ENCODE measurements at regions not wholly inside any gene's neighbourhood (a gene's known extent, or its start where the extent isn't known, plus 50 kb on each side); places are given as distances from the start of the nearest gene placed in this dataset.

DNA sequence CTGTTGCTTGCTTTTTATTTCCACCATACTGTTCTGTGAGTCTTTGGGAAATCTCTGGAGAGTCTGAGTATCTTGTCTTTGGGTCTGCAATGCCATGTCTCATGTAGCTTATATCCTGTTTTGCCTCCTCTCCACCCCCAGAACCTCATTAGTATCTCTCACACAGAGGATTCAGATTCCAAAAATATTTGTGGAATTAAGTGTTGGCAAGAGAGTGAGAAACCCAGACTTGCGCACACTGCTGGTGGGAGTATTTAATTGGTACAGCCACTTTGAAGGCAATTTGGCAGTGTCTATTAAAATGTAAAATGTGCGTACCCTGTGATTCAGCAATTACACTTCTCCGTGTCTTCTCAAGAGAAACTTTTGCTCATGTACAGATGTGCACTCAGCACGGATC lies 68.6 kb downstream of the ZNF621 start:
- Histone ChIP-seq H3K27ac (no peak overlapping the region), H3K36me3 (no peaks in the 10 kb centered on the region), H3K4me3 (ENCODE audit: low read depth, low read length) (no peak overlapping the region), H3K9me3 (ENCODE audit: severe bottlenecking) (no peaks in the 10 kb centered on the region), H3K27me3 (ENCODE audit: insufficient read depth, low read depth, severe bottlenecking) (no peaks in the 10 kb centered on the region)
- no peak for DNase-seq
- TF ChIP-seq, protein P1, sequence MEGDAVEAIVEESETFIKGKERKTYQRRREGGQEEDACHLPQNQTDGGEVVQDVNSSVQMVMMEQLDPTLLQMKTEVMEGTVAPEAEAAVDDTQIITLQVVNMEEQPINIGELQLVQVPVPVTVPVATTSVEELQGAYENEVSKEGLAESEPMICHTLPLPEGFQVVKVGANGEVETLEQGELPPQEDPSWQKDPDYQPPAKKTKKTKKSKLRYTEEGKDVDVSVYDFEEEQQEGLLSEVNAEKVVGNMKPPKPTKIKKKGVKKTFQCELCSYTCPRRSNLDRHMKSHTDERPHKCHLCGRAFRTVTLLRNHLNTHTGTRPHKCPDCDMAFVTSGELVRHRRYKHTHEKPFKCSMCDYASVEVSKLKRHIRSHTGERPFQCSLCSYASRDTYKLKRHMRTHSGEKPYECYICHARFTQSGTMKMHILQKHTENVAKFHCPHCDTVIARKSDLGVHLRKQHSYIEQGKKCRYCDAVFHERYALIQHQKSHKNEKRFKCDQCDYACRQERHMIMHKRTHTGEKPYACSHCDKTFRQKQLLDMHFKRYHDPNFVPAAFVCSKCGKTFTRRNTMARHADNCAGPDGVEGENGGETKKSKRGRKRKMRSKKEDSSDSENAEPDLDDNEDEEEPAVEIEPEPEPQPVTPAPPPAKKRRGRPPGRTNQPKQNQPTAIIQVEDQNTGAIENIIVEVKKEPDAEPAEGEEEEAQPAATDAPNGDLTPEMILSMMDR (IDR thresholded peaks at IDR 0.05; ENCODE audit: low read depth, low read length): no peak

DNA sequence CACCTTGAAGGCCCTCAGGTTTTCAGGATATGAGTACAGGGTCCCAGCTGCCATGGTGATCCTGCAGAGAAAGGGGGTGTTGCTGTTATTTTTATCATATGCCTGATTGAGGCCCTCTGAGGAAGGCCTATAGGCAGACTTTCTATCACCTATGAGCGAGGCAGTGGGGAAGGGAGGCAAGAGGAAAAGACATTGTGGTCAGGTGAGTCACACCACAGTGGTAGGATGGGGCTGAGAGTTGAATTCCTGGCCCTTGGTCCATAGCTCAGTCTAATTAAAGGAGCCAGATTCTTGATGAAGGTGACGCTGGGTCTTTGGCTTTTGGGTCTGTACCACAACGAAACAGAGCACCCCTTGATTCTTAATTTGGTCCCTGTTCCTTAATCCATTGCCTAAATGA lies 72.7 kb downstream of the ZNF621 start:
- H3K4me3 ChIP-seq (ENCODE audit: low read depth, low read length): no peak overlapping the region
- no peaks in the 10 kb centered on the region for H3K9me3 ChIP-seq (ENCODE audit: severe bottlenecking)
- TF ChIP-seq, protein P1 (IDR thresholded peaks at IDR 0.05; ENCODE audit: low read depth, low read length): no peak
- no peaks in the 10 kb centered on the region for H3K27me3 ChIP-seq (ENCODE audit: insufficient read depth, low read depth, severe bottlenecking)
- no peaks in the 10 kb centered on the region for H3K36me3 ChIP-seq
- H3K27ac ChIP-seq: no peak overlapping the region
- no peak for DNase-seq

DNA sequence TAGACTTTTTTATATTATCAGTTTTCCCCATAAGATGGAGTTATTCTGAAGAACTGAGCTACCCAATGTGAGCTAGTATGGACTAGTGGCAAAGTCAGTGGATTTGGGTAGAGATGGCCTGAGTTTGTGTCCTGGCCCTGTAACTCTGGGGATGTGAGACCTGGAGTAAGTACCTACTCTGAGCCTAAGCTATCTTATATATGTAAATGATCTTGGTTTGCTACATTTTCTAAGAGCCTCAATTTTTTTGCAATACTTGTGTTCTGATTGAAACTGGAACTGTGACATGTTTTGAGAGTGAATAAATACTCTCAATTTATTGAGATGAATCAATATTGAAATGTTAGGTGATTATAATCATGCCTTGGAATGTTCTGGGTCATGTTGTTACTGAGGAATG lies 73.6 kb downstream of the ZNF621 start:
- Histone ChIP-seq H3K27ac (no peak overlapping the region), H3K36me3 (no peaks in the 10 kb centered on the region), H3K4me3 (ENCODE audit: low read depth, low read length) (no peak overlapping the region), H3K9me3 (ENCODE audit: severe bottlenecking) (no peaks in the 10 kb centered on the region), H3K27me3 (ENCODE audit: insufficient read depth, low read depth, severe bottlenecking) (no peaks in the 10 kb centered on the region)
- TF ChIP-seq, protein P1 (IDR thresholded peaks at IDR 0.05; ENCODE audit: low read depth, low read length): no peak
- DNase-seq: no peak

DNA sequence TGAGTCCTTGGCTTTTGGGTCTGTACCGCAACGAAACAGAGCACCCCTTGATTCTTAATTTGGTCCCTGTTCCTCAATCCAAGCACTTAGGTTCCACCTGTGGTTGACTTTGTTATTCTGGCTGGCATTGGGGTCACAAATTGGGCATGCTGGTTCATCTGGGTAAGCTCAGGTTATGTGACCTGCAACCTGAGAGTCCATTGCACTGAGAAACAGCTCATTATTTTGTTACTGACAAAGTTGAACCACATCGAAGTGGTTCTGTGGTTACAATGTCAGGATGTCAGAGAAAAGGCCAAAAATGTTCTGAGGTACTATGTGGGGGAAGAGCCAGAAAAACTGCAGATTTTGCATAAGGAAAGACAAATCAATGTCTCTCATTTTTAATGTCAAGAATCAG lies 74.2 kb downstream of the ZNF621 start:
- no peak overlapping the region for H3K4me3 ChIP-seq (ENCODE audit: low read depth, low read length)
- DNase-seq: no peak
- H3K9me3 ChIP-seq (ENCODE audit: severe bottlenecking): no peaks in the 10 kb centered on the region
- no peaks in the 10 kb centered on the region for H3K27me3 ChIP-seq (ENCODE audit: insufficient read depth, low read depth, severe bottlenecking)
- no peak overlapping the region for H3K27ac ChIP-seq
- no peaks in the 10 kb centered on the region for H3K36me3 ChIP-seq
- TF ChIP-seq, protein P1 (IDR thresholded peaks at IDR 0.05; ENCODE audit: low read depth, low read length): no peak

DNA sequence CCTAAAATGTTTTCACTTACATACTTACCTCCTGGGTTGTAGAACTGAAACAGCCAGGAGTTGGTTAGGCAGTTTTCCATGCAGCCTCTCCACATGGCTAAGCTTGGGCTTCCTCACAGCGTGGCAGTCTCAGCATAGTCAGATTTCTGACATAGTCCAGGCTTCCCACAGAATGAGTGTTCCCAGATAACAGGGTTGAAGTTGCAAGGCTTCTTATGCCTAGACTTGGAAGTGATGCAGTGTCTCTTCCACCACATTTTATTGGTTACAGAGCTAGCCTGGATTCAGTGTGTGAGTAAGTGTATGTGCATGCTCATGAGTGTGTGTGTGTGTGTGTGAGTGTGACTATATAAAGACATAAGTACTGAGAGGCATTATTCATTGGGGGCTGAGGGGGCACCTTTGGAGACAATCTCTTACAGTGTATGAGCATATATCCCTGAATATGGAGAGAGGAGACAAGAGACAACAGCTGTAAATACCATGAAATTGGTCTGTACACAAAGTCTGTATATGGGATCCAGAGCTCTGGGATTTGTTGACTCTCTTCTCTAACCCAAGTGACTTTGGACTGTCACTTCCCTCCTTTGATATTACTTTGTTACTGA lies 78.1 kb downstream of the ZNF621 start:
- TF ChIP-seq, protein P1 (IDR thresholded peaks at IDR 0.05; ENCODE audit: low read depth, low read length): no peak
- DNase-seq: no peak
- Histone ChIP-seq H3K27ac (no peak overlapping the region), H3K4me3 (ENCODE audit: low read depth, low read length) (no peak overlapping the region), H3K9me3 (ENCODE audit: severe bottlenecking) (no peaks in the 10 kb centered on the region), H3K27me3 (ENCODE audit: insufficient read depth, low read depth, severe bottlenecking) (no peaks in the 10 kb centered on the region), H3K36me3 (no peaks in the 10 kb centered on the region)

DNA sequence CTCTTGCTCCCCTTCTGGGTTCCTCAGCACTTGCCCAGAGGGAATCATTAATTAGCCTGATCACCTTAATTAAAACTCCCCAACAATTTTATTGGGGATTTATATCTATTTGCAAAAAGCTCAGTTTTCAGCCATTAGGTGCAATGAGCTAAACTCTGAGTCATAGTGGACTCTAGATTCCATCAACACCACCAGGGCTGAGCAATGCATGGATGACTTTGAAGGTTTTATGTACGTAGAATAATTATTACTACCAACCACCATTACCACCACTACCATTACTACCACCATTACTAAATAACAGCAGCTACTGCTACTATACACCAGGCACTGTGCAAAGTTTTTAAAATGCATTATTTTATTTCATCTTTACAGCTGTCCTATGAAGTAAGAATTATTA lies 81.2 kb downstream of the ZNF621 start:
- DNase-seq: no peak
- TF ChIP-seq, protein P1 (IDR thresholded peaks at IDR 0.05; ENCODE audit: low read depth, low read length): no peak

More for the DNA sequence above, 81.2 kb downstream of the ZNF621 start:
- no peak overlapping the region for H3K4me3 ChIP-seq (ENCODE audit: low read depth, low read length)
- H3K36me3 ChIP-seq: no peaks in the 10 kb centered on the region
- no peaks in the 10 kb centered on the region for H3K27me3 ChIP-seq (ENCODE audit: insufficient read depth, low read depth, severe bottlenecking)
- no peak overlapping the region for H3K27ac ChIP-seq
- H3K9me3 ChIP-seq (ENCODE audit: severe bottlenecking): no peaks in the 10 kb centered on the region
